HG03159 (cell line): ENCODE measurements at regions not wholly inside any gene's neighbourhood (a gene's known extent, or its start where the extent isn't known, plus 50 kb on each side); places are given as distances from the start of the nearest gene placed in this dataset.
"Not testable (repeated sequence)": the region's sequence is repeated elsewhere in the genome, so short reads cannot be mapped to it uniquely, and the experiment has no call there.

ENCODE experiments used
- ATAC-seq: cut with Tn5 transposase; IDR thresholded peaks from one replicate; pipeline ENCODE4 v1.9.1; 2021; ENCODE audit warnings: mild to moderate bottlenecking, moderate library complexity; ENCODE audit not compliant: unreplicated experiment

DNA sequence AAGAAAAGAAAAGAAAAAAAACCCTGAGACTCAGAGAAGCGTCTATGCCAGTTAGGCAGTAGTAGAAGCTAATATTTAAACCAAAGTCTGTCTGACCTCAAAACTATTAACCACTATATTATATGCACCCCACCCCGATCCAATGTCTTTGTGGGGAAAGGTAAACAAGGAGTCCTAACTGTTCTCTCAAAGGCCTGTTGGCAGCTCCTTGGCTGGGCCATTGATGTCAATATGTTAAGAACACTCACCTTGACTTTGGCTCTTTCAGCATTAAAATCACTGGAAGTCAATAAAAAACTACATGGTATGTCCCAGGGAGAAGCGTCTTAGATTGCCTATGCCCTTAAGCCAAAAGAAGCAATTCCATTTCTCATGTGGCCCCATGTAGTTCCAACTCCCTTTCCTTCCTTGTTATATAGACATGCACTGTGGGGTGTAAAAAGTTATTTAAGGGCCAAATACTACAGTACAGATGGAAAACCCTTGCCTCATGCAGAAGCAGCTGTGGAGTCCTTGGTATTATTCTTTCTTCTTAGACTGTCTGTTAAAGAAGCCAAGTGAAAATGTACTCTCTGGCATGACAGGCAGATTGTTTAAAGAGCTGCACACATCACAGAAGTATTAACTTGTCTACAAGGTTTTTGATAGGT lies 308.6 kb upstream of the RPS23 start:
- no peak for ATAC-seq

GRCh38 chr5:82586181-82586580 lies 308.0 kb upstream of the RPS23 start:
- no peak for ATAC-seq

DNA sequence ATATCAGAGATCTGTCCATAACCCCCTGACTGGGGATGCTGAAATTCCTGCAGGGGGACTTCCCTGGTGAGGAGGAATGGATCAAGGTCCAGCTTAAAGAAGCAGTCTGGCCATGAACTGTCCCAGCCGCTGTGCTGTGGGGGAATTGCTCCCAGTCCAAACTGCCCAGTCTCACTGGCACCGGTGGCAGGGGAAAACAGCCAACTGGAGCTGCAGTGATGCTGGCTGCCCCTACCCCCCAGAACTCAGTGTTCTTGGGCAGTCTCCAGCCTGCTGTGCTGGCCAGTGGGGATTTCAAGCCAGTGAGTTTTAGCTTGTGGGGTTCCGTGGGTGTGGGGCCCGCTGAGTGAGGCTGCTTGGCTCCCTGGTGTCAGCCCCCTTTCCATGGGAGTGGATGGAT lies 306.5 kb upstream of the RPS23 start:
- ATAC-seq: no peak

- ATAC-seq: not testable (repeated sequence)
Observed at GRCh38 chr5:82583331-82583730, 305.2 kb upstream of the RPS23 start.

DNA sequence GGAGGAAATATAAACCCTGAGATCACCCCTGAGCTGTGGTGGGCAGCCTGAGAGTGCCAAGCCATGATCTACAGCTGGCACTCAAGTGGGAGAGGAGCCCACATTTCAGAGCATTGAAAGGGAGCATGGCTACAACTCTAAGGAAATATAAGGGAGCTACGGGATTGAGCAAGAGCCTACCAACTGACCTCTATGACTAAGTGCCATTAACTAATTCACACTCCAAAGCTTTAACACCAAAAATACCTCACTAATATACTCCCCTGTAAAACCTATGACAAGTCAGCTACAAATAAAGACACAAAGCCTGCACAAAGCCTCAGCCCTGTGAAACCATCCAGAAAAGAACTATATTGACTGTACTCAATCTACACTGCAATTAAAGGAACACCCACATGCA lies 286.8 kb upstream of the RPS23 start:
- no peak for ATAC-seq

- ATAC-seq: no peak
Observed at GRCh38 chr5:82563745-82564144, 285.6 kb upstream of the RPS23 start.

- ATAC-seq: no peak
Observed at GRCh38 chr5:82562696-82563240, 284.6 kb upstream of the RPS23 start.

- no peak for ATAC-seq
Observed at GRCh38 chr5:82561797-82562196, 283.6 kb upstream of the RPS23 start.

GRCh38 chr5:82560969-82561368 lies 282.8 kb upstream of the RPS23 start:
- ATAC-seq: no peak

- no peak for ATAC-seq
Observed at GRCh38 chr5:82560561-82560960, 282.4 kb upstream of the RPS23 start.

- ATAC-seq: no peak
Observed at GRCh38 chr5:82551840-82552385, 273.8 kb upstream of the RPS23 start.

- no peak for ATAC-seq
Observed at GRCh38 chr5:82551192-82551591, 273.0 kb upstream of the RPS23 start.

- ATAC-seq: no peak
Observed at GRCh38 chr5:82549263-82549662, 271.1 kb upstream of the RPS23 start.

DNA sequence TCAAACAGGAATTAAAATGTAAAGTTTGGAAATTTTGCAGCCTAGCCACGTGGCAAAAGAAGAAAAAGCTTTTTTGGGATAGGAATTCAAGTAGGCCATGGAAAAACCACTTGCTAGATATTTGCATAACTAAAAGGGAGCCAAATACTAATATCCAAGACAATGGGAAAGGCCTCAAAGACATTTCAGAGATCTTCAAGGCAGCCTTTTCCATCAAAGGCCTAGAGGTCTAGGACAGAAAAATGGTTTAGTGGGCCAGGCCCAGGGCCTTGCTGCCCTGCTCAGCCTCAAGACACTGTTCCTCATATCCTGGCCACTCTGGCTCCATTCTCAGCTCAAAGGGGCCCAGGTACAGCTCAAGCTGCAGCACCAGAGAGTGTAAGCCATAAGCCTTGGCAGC lies 265.9 kb upstream of the RPS23 start:
- no peak for ATAC-seq

DNA sequence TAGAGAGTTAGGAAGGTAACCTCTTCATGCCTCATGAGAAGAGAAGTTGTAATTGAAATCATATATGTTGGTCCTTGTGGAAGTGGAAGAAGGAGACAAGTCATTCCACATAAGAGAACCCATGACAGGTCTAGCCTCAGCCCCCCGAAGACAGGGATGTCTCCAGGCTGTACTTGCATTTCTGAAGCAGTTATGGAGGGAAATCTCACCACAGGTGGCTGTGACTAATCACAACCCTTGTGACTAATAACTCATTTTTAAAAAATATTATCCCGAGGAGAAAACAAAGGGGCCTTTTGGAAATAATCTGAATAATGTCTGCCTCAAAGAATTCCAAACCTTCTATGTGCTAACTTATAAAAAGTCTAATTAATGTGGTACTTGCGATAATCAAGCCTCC lies 262.1 kb upstream of the RPS23 start:
- no peak for ATAC-seq

- no peak for ATAC-seq
Observed at GRCh38 chr5:82538339-82539034, 260.3 kb upstream of the RPS23 start.

DNA sequence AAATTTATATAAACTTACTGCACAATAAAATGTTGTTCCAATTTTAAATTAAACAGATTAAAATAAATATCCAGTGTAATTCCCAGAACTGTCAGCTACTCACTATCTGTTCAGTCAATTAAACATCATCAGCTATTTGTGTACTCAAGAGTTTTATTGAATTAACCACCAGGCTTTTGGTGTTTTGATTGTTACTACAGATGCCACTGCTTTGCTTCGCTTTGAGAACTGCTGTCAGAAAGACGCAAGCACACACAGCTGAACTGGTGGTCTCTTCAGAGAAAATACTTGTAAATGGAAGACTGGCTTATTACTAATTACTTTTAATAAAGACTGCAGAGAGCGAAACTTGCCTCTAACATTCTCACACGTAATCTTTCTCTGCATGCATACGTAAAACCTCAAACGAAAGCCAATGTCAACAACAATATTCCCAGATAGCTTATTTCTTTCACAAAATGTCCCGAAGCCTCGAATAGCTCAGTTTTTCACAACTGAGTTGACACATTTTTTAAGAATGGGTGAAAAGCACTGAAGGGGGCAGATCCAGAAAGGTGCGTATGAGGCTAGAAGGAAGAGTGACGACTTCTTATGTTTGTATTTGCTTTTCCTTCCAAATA lies 259.6 kb upstream of the RPS23 start:
- no peak for ATAC-seq

DNA sequence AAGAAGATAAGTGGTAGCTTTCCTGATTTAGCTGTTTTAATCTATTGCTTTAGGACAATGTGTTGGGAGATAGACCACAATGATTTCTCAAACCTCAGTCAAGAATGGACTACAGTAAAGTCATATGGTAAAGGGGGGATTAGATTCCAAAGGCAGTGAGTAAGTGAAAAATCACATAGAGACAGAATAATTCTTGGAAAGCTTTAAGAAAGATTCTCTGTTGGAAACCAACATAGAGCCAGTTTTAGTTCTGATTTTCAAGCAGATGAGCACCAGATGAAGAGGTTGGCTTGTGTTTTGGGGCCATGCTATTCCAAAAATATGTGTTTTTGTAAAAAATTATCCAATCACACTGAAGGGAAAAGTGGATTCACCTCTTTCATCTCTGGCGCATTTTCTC lies 256.8 kb upstream of the RPS23 start:
- ATAC-seq: no peak

- ATAC-seq: not testable (repeated sequence)
Observed at GRCh38 chr5:82532075-82532474, 253.9 kb upstream of the RPS23 start.

DNA sequence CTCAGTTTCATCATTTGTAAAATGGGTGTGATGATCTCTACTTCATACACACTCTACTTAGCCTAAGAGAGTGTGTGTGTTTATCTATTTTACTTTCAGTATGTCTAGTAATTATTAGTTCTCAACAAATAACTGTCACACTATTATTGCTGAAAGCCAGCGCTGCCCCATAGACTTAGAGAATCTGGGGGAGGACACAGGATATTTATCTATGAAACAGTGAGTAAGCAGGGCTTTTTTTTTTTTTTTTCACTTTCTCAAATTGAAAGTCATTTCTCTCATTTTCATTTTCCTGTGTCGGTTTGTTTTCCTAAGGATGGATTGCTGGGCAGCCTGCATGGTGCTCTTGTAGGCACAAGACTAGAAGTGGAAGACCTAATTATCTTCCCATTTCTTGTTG lies 248.4 kb upstream of the RPS23 start:
- no peak for ATAC-seq

DNA sequence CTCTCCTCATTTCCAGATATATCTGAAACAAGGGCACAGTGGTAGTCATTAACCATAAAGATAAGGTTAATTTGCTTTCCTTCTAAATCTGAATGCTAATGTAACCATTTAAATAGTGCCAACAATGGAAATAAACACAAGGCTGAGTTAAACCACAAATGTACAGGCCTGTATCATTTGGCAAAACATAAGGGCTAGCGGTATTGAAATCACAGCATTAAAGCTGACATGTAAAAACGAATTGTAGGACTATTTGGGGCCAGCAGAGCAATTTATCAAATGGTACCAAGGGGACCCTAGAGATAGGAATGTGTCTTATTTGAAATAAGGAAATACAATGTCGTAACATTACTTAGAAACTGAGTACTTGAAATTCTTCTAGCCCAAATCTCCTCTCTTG lies 247.5 kb upstream of the RPS23 start:
- ATAC-seq: no peak

- no peak for ATAC-seq
Observed at GRCh38 chr5:82523633-82524032, 245.5 kb upstream of the RPS23 start.
